ENCODE measurements at regions not wholly inside any gene's neighbourhood (a gene's known extent, or its start where the extent isn't known, plus 50 kb on each side); places are given as distances from the start of the nearest gene placed in this dataset.
"Not testable (repeated sequence)": the region's sequence is repeated elsewhere in the genome, so short reads cannot be mapped to it uniquely, and the experiment has no call there.

DNA sequence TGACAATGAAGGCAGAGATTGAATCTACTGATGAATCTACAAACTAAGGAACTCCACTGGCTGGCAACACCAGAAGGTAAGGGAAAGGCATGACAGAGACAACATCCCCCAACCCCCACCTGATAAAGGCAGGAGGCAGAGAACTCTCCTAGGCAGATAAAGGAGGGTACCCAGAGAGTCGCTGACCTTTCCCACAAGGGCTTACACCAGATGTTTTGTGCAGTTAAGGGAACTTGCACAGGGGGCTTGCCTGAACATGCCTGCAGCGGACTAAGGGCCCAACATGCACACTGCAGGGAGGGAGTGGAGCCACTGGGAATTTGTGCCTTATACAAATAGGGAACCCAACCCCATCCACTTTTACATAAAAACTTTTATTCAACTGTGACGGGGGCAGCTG is 1996.9 kb upstream of the RAG2 start:
- H3K9me3 Mint-ChIP-seq: no peaks in the 10 kb centered on the region
- no peaks in the 10 kb centered on the region for H3K27me3 Mint-ChIP-seq
- no peaks in the 10 kb centered on the region for H3K36me3 Mint-ChIP-seq
- H3K27ac Mint-ChIP-seq: no peak overlapping the region
- ATAC-seq: no peak
- no peaks in the 10 kb centered on the region for H3K4me1 Mint-ChIP-seq
- H3K4me3 Mint-ChIP-seq: no peak overlapping the region

DNA sequence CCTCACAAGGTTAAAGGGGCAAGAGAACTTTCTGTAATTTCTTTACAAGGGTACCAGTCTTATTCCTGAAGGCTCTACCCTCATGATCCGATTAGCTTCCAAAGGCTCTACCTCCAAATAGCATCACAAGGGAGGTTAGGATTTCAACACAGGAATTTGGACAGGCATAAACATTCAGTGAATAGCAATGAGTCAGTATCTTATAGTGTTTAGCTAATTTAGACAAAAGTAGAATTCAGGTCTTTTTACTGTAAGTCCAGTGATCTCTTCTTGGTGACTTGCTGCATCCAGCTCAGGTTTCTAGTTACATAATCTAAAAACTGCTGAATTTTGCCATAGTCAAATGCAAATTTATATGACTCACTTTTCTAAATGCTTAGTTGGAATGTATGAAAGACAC is 1995.6 kb upstream of the RAG2 start:
- Mint-ChIP-seq H3K9me3 (no peaks in the 10 kb centered on the region), H3K27ac (no peak overlapping the region), H3K4me3 (no peak overlapping the region), H3K27me3 (no peaks in the 10 kb centered on the region), H3K36me3 (no peaks in the 10 kb centered on the region), H3K4me1 (no peaks in the 10 kb centered on the region)
- ATAC-seq: no peak

DNA sequence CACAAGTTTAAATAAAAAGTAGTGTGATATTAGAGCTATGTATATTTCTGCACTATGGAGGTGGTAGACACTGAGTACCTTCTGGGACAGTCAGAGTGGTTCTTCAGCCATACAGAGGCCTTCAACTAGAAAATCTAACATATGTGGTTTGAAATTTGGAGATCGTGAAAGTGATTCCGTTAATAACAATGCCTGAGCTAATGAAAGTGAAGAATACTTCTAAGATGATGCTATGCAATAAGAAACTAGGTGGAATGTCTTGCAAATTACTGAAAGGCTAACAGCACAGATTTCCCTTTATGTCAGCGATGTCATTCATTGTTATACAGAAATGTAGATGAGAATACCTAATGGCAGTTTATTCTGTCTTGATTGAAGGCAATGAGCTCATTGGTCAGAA is 1984.7 kb upstream of the RAG2 start:
- Mint-ChIP-seq H3K27me3 (no peaks in the 10 kb centered on the region), H3K4me3 (no peak overlapping the region), H3K36me3 (no peaks in the 10 kb centered on the region), H3K4me1 (no peaks in the 10 kb centered on the region), H3K27ac (no peak overlapping the region), H3K9me3 (peaks cover 11% of the 10 kb centered on the region)
- no peak for ATAC-seq

DNA sequence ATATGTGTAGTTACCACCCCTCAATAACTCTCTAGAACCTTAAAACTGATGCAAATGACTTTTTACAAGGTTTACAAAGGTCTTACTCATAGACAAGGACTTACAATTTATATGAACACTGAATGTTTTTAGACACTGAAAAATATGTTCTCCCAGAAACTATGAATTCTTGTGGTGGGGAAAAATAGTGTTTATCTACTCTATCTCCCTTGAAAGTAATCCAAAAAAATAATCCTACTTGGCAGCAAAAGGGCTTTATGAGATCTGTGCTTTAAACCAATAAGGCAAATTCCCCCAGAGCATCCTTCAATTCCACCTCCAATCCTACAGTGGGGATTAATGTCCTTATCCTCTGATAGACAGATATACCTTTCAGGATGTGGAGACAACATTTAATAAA is 1984.1 kb upstream of the RAG2 start:
- no peaks in the 10 kb centered on the region for H3K4me1 Mint-ChIP-seq
- peaks cover 14% of the 10 kb centered on the region for H3K9me3 Mint-ChIP-seq
- H3K36me3 Mint-ChIP-seq: no peaks in the 10 kb centered on the region
- no peak overlapping the region for H3K27ac Mint-ChIP-seq
- ATAC-seq: no peak
- no peaks in the 10 kb centered on the region for H3K27me3 Mint-ChIP-seq
- no peak overlapping the region for H3K4me3 Mint-ChIP-seq

DNA sequence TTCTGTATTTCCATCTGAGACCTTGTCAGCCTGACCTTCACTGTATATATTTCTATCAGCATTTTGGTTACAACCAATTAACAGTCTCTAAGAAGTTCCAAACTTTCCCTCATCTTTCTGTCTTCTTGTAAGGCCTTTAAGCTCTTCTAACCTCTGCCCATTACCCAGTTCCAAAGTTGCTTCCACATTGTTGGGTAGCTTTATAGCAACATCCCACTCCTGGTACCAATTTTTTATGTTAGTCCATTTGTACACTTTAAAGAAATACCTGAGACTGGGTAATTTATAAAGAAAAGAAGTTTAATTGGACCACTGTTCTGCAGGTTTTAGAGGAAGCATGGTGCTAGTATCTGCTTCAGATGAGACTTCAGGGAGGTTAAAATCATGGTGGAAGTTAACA is 1979.7 kb upstream of the RAG2 start:
- no peaks in the 10 kb centered on the region for H3K27me3 Mint-ChIP-seq
- peaks cover 15% of the 10 kb centered on the region for H3K9me3 Mint-ChIP-seq
- no peak overlapping the region for H3K27ac Mint-ChIP-seq
- ATAC-seq: no peak
- H3K4me3 Mint-ChIP-seq: no peak overlapping the region
- H3K4me1 Mint-ChIP-seq: no peaks in the 10 kb centered on the region
- no peaks in the 10 kb centered on the region for H3K36me3 Mint-ChIP-seq

DNA sequence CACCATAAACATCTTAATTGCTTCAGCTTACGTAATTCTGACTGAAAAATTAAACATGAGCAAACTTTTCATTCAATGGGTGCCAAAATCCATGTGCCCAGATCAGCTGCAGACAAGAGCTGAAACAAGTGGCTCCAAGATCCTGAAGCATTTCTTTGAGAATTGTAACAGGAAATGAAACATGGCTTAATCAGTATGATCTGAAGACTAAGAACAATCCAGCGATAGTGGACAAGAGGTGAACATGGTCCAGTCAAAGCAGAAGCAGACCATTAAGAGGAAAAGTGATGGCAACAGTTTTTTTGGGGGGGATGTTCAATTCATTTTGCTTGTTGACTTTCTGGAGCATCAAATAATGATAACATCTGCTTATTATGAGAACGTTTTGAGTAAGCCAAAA is 1964.5 kb upstream of the RAG2 start:
- H3K9me3 Mint-ChIP-seq: peaks cover under 1% of the 10 kb centered on the region
- no peaks in the 10 kb centered on the region for H3K27me3 Mint-ChIP-seq
- H3K27ac Mint-ChIP-seq: no peak overlapping the region
- H3K36me3 Mint-ChIP-seq: no peaks in the 10 kb centered on the region
- H3K4me3 Mint-ChIP-seq: no peak overlapping the region
- ATAC-seq: no peak
- H3K4me1 Mint-ChIP-seq: no peaks in the 10 kb centered on the region

DNA sequence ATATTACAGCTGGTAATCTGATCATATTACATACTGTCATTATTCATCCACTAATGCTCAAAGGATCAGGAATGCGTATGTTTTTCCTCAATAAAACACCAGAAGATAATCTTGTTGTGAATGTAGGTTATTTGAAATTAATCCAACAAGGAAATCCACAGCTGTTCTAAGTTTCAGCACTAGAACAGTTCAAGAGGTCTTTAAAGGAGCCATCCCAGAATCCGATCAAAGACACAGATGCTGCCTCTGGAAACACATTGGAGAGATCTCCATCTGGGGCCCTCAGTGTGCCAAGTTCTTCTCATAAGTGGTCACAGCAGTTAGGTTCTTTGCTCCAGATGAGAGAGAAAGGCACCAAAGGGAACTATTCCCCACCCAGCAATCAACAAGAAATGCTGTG is 1955.1 kb upstream of the RAG2 start:
- ATAC-seq: no peak
- peaks cover 5% of the 10 kb centered on the region for H3K9me3 Mint-ChIP-seq
- no peak overlapping the region for H3K4me3 Mint-ChIP-seq
- H3K27me3 Mint-ChIP-seq: no peaks in the 10 kb centered on the region
- H3K4me1 Mint-ChIP-seq: no peaks in the 10 kb centered on the region
- no peaks in the 10 kb centered on the region for H3K36me3 Mint-ChIP-seq
- H3K27ac Mint-ChIP-seq: no peak overlapping the region

DNA sequence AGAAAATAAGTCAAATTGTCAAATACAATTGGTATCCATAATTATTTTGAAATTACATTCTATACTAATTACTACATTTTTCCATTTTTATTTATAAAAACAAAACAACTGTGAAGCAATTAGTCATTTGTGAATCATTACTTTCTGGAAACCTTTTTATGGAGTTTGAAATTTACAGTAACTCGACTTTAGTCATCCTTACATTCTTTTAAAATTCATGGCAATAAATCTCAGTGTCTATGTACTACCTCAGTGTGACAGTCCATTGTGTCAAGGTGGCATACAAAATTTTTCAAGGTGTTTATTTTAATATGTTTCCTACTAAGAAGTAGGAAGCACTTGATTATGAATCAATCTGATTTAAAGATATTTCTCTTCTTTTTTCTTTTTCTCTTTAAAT is 1949.4 kb upstream of the RAG2 start:
- no peak for ATAC-seq

DNA sequence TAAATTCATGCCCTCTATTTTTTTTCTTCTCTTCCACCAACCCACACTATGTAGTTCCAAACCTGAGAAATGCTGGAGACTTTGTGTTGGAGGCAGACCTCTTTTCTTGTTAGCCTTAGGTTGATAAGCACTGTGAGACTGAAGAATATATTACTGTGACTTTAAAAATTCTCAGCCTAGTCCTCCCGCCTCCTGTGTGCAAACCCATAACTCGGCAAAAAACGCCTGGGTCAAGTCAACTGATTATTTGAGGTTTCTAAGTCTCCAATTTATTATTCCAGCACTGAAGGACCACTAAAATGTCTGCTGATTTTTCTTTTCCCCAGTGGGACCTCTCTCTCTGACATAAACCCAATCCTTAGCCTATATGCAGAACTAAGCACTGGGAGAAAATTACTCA is 1946.0 kb upstream of the RAG2 start:
- H3K4me1 Mint-ChIP-seq: no peaks in the 10 kb centered on the region
- H3K27me3 Mint-ChIP-seq: no peaks in the 10 kb centered on the region
- ATAC-seq: no peak
- no peak overlapping the region for H3K27ac Mint-ChIP-seq
- no peaks in the 10 kb centered on the region for H3K9me3 Mint-ChIP-seq
- no peaks in the 10 kb centered on the region for H3K36me3 Mint-ChIP-seq
- no peak overlapping the region for H3K4me3 Mint-ChIP-seq

More for the DNA sequence above, 1949.4 kb upstream of the RAG2 start:
- no peaks in the 10 kb centered on the region for H3K27me3 Mint-ChIP-seq
- peaks cover 2% of the 10 kb centered on the region for H3K9me3 Mint-ChIP-seq
- H3K4me1 Mint-ChIP-seq: no peaks in the 10 kb centered on the region
- H3K36me3 Mint-ChIP-seq: no peaks in the 10 kb centered on the region
- H3K27ac Mint-ChIP-seq: no peak overlapping the region
- no peak overlapping the region for H3K4me3 Mint-ChIP-seq

DNA sequence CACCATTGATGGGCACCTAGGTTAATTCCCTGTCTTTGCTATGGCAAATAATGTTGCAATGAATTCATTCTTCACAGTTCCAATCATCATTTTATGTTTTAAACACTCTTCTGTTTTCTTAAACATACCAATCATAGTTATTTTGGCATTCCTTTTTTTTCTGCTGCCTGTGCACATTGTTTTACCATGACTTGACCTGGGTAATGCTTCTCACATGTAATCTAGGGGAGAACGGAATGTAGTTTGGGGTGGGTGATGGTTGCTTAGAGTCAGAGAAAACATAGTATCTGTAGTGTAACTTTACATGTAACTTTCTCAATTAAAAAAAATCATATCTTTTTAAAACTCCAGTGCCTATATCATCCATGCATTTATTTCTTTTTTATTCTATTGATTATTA is 1945.3 kb upstream of the RAG2 start:
- H3K36me3 Mint-ChIP-seq: no peaks in the 10 kb centered on the region
- H3K4me1 Mint-ChIP-seq: no peaks in the 10 kb centered on the region
- H3K27ac Mint-ChIP-seq: no peak overlapping the region
- no peak for ATAC-seq
- no peak overlapping the region for H3K4me3 Mint-ChIP-seq
- H3K27me3 Mint-ChIP-seq: no peaks in the 10 kb centered on the region
- no peaks in the 10 kb centered on the region for H3K9me3 Mint-ChIP-seq

DNA sequence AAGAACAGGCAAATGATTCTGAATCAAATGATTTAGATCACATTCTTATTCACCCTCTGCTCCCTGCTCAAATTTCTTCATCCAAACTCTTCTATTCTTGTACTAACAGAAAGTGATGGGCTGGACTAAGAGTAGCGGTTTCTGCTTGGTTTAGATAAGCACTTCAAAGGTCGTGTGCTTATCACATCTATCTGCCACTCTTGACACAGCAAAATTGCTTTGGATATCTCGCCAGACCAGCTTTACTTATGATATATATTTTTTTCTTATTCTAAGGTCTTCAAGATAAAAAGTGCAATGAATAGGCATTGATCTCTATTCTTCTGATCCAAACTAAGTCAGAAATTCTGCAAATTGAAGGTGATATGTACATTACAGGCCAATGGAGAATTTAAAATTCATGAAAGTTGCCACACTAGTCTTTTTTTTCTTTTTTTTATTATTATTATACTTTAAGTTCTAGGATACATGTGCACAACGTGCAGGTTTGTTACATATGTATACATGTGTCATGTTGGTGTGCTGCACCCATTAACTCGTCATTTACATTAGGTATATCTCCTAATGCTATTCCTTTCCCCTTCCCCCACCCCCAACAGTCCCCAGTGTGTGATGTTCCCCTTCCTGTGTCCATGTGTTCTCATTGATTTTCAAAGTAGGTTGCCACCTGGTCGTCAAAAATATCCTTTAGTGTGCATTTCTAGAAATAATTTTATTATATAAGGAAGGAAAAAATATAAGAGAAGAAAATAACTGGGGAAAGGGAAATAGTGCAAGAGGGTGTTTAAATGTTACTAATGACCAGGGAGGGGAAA is 1941.0 kb upstream of the RAG2 start:
- H3K4me1 Mint-ChIP-seq: no peaks in the 10 kb centered on the region
- peaks cover 6% of the 10 kb centered on the region for H3K9me3 Mint-ChIP-seq
- H3K4me3 Mint-ChIP-seq: no peak overlapping the region
- ATAC-seq: no peak
- no peaks in the 10 kb centered on the region for H3K27me3 Mint-ChIP-seq
- H3K36me3 Mint-ChIP-seq: no peaks in the 10 kb centered on the region
- H3K27ac Mint-ChIP-seq: no peak overlapping the region

DNA sequence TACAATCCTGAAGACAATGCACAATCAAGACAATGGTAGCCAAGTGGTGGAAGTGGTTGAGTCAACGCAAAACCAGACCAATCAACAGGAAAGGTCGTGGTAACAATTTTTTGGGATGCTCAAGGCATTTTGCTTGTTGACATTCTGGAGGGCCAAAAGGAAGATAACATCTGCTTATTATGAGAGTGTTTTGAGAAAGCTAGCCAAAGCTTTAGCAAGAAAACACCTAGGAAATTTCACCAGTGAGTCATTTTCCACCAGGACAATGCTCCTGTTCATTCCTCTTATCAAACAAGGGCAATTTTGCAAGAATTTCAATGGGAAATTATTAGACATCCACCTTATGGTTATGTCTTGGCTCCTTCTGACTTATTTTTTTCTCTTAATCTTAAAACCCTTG is 1932.2 kb upstream of the RAG2 start:
- Mint-ChIP-seq H3K27me3 (no peaks in the 10 kb centered on the region), H3K4me3 (no peak overlapping the region), H3K36me3 (no peaks in the 10 kb centered on the region), H3K4me1 (no peaks in the 10 kb centered on the region), H3K9me3 (peaks cover 9% of the 10 kb centered on the region), H3K27ac (no peak overlapping the region)
- no peak for ATAC-seq

DNA sequence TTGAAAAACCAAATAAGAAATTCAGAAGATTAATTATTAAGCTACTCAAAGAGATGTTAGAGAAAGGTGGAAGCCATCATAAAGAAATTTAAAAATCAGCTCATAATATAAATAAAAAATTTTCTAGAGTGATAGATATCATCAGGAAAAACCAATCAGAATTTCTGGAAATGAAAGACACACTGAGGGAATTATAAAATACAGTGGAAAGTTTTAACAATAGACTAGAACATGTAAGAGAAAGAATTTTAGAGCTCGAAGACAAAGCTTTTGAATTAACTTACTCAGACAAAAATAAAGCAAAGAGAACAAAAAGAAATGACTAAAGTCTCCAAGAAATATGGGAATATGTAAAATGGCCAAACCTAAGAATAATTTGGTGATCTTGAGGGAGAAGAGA is 1926.9 kb upstream of the RAG2 start:
- no peak for ATAC-seq
- Mint-ChIP-seq H3K9me3 (peaks cover 8% of the 10 kb centered on the region), H3K36me3 (no peaks in the 10 kb centered on the region), H3K4me1 (no peaks in the 10 kb centered on the region), H3K27ac (no peak overlapping the region), H3K4me3 (no peak overlapping the region), H3K27me3 (no peaks in the 10 kb centered on the region)

DNA sequence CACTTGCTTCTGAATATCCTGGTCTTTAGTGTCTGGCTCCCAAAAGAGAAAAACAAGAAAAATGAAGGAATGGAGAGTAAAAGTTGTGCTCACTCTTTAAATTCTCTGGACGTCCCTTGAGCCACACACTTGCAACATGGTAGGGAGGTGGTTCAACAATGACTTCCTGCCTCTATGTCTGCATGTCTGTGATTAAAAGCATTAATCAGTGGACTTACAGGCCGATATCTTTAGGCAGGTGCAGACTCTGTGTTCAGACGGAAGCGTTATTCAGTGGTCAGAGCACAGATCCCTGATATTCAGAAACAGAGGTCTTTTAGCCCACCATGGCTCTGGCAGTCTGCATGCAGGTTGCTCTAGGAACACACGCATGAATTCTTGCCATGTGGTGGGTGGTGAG is 1920.0 kb upstream of the RAG2 start:
- Mint-ChIP-seq H3K4me1 (no peaks in the 10 kb centered on the region), H3K27me3 (no peaks in the 10 kb centered on the region), H3K4me3 (no peak overlapping the region), H3K36me3 (no peaks in the 10 kb centered on the region), H3K9me3 (peaks cover 10% of the 10 kb centered on the region), H3K27ac (no peak overlapping the region)
- ATAC-seq: no peak

DNA sequence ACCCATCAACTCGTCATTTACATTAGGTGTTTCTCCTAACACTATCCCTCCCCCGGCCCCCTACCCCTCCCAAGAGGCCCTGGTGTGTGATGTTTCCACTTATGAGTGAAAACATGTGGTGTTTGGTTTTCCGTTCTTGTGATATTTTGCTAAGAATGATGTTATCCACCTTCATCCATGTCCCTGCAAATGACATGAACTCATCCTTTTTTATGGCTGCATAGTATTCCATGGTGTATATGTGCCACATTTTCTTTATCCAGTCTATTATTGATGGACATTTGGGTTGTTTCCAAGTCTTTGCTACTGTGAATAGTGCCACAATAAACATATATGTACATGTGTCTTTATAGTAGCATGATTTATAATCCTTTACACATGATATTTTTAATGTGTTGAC is 1914.8 kb upstream of the RAG2 start:
- H3K4me1 Mint-ChIP-seq, H3K27me3 Mint-ChIP-seq, ATAC-seq, H3K36me3 Mint-ChIP-seq, H3K27ac Mint-ChIP-seq, H3K4me3 Mint-ChIP-seq, H3K9me3 Mint-ChIP-seq: not testable (repeated sequence)

DNA sequence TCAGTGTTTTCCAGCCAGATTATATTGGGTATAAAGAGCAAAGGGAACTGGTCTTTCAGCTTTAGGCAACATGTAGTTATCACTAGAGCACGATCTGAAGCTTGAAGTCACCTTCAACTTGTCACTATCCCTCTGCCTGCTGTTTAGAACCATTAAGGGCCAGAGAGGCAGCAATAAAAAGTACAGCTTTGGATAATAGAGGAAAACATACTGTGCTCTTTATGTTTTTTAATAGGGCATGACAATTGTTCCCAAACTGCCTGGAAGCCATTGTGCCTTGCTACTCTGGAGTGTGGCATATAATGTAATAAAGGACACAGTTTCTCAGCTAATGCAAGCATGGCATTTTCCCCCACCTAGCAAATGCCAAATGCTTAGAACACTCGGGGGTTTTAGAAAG is 1912.0 kb upstream of the RAG2 start:
- no peaks in the 10 kb centered on the region for H3K4me1 Mint-ChIP-seq
- H3K9me3 Mint-ChIP-seq: peaks cover 2% of the 10 kb centered on the region
- no peak for ATAC-seq
- no peak overlapping the region for H3K4me3 Mint-ChIP-seq
- H3K27ac Mint-ChIP-seq: no peak overlapping the region
- no peaks in the 10 kb centered on the region for H3K36me3 Mint-ChIP-seq
- no peaks in the 10 kb centered on the region for H3K27me3 Mint-ChIP-seq

DNA sequence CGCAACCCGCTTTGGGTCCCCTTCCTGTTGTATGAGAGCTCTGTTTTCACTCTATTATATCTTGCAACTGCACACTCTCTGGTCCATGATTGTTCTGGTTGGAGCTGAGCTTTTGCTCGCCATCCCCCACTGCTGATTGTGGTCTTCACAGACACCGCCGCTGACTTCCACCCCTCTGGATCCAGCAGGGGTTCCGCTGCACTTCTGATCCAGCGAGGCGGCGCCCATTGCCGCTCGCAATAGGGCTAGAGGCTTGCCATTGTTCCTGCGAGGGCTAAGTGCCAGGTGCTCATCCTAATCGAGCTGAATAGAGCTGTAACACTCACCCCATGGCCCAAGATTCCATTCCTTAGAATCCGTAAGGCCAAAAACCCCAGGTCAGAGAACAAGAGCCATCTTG is 1905.8 kb upstream of the RAG2 start:
- H3K4me3 Mint-ChIP-seq: no peak overlapping the region

More for the DNA sequence above, 1905.8 kb upstream of the RAG2 start:
- ATAC-seq: no peak
- Mint-ChIP-seq H3K27me3 (no peaks in the 10 kb centered on the region), H3K27ac (no peak overlapping the region), H3K9me3 (no peaks in the 10 kb centered on the region), H3K4me1 (no peaks in the 10 kb centered on the region), H3K36me3 (no peaks in the 10 kb centered on the region)

All from stimulated activated memory B cell treated with anti-CD40 and anti-IgM and Interleukin-4, amounts not matched to agents 10 μg/mL and 1 μg/mL and 100 μg/mL, for 72 hours (primary cell).